Calu3 (cell line): ENCODE measurements at regions not wholly inside any gene's neighbourhood (a gene's known extent, or its start where the extent isn't known, plus 50 kb on each side); places are given as distances from the start of the nearest gene placed in this dataset.

Experiments used
- BruUV-seq: library from RNA; stranded (reverse); fragments of 400-500 nt; replicated peaks from 2 replicates; lab custom pipeline; 2021; lab: Mats Ljungman, UMichigan
- CTCF ChIA-PET: fragments of 300-600 bp; sonication (Branson Sonifier 250); formaldehyde crosslinking; loops from one replicate; lab custom pipeline; 2022; ENCODE audit warnings: antibody characterized with exemption; lab: Charles Lee
- DNase-seq: peaks from one replicate; pipeline ENCODE4 v3.0.0; 2022
- H3K27ac Mint-ChIP-seq: one replicate; pipeline ENCODE4 v1.8.0; 2022; ENCODE audit warnings: mixed read lengths; ENCODE audit not compliant: unreplicated experiment
- H3K27me3 Mint-ChIP-seq: one replicate; pipeline ENCODE4 v1.8.0; 2022; ENCODE audit warnings: mixed read lengths; ENCODE audit not compliant: unreplicated experiment
- H3K36me3 Mint-ChIP-seq: one replicate; pipeline ENCODE4 v1.8.0; 2022; ENCODE audit warnings: mild to moderate bottlenecking, moderate library complexity, mixed read lengths; ENCODE audit not compliant: insufficient read depth, unreplicated experiment
- H3K4me1 Mint-ChIP-seq: one replicate; pipeline ENCODE4 v1.8.0; 2022; ENCODE audit warnings: mild to moderate bottlenecking, low read depth, mixed read lengths; ENCODE audit not compliant: unreplicated experiment
- H3K4me3 Mint-ChIP-seq: one replicate; pipeline ENCODE4 v1.8.0; 2022; ENCODE audit warnings: mild to moderate bottlenecking, low read depth, moderate library complexity, mixed read lengths; ENCODE audit not compliant: unreplicated experiment
- H3K9me3 Mint-ChIP-seq: one replicate; pipeline ENCODE4 v1.8.0; 2022; ENCODE audit warnings: low read depth, mixed read lengths; ENCODE audit not compliant: unreplicated experiment
- intact Hi-C: fragments of 100-400 bp; cut with micrococcal nuclease; formaldehyde crosslinking; loops from one replicate; pipeline ENCODE4 v1.10.0; 2022; ENCODE audit not compliant: unreplicated experiment
- TF ChIP-seq, protein P1 (sequence below): fragments of 200-600 bp; IDR thresholded peaks from one replicate; pipeline ENCODE4 v1.8.0; 2022; ENCODE audit warnings: antibody characterized with exemption; ENCODE audit not compliant: unreplicated experiment

DNA sequence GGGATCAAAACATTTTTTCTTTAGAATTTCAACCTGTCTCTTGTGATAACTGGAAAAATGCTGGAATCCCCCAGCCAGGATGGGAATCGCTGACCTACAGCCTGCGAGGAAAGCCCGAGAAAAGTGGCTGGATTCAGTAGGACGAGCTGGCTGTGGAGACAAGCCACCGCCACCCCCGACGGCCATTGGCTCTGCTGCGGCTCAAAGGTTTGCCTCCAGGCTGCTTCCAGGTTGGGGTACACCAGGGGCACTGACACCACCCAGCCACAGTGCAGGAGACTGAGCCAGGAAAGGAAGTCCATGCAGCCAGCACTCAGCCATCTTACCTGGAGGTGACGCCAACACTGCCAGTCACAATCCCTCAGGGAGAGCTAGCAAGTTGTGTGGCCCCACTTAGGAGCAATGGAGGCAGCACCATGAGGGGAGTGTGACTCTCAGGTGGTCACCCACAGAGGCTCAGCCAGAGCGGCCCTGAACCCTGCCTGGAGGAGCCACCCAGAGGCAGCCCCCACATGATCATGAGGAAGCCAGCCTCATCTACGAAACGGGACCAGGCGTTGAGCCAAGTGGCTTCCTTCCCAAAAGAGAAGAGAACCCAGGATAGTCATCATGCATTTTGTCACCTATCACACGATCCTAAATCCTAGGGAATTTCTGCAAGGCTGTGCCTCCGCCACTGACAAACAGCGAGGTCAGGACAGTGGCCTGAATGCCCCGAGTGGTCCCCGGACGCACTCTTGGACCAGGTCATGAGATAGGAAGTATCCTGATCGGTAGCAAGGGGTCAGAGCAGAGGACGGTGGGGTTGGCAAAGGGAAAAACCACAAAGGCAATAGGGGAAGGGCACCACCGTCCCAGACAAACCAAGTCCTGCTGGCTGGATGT, 84.8 kb downstream of the RBFOX3 start:
- H3K36me3 Mint-ChIP-seq, result no peaks in the 10 kb centered on the region
- intact Hi-C loops, result no loop called here
- TF ChIP-seq, protein P1, sequence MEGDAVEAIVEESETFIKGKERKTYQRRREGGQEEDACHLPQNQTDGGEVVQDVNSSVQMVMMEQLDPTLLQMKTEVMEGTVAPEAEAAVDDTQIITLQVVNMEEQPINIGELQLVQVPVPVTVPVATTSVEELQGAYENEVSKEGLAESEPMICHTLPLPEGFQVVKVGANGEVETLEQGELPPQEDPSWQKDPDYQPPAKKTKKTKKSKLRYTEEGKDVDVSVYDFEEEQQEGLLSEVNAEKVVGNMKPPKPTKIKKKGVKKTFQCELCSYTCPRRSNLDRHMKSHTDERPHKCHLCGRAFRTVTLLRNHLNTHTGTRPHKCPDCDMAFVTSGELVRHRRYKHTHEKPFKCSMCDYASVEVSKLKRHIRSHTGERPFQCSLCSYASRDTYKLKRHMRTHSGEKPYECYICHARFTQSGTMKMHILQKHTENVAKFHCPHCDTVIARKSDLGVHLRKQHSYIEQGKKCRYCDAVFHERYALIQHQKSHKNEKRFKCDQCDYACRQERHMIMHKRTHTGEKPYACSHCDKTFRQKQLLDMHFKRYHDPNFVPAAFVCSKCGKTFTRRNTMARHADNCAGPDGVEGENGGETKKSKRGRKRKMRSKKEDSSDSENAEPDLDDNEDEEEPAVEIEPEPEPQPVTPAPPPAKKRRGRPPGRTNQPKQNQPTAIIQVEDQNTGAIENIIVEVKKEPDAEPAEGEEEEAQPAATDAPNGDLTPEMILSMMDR, result no peak
- DNase-seq, result no peak
- BruUV-seq, result no TSS peak
- H3K4me3 Mint-ChIP-seq, result no peak overlapping the region
- H3K27me3 Mint-ChIP-seq, result no peaks in the 10 kb centered on the region
- H3K9me3 Mint-ChIP-seq, result no peaks in the 10 kb centered on the region
- H3K4me1 Mint-ChIP-seq, result no peaks in the 10 kb centered on the region
- H3K27ac Mint-ChIP-seq, result no peak overlapping the region
- CTCF ChIA-PET, result interaction anchor here (0.7 kb wide), 1 partner anchor 1328 kb away, joined by 4 read pairs; no protein-coding TSS in a partner anchor

DNA sequence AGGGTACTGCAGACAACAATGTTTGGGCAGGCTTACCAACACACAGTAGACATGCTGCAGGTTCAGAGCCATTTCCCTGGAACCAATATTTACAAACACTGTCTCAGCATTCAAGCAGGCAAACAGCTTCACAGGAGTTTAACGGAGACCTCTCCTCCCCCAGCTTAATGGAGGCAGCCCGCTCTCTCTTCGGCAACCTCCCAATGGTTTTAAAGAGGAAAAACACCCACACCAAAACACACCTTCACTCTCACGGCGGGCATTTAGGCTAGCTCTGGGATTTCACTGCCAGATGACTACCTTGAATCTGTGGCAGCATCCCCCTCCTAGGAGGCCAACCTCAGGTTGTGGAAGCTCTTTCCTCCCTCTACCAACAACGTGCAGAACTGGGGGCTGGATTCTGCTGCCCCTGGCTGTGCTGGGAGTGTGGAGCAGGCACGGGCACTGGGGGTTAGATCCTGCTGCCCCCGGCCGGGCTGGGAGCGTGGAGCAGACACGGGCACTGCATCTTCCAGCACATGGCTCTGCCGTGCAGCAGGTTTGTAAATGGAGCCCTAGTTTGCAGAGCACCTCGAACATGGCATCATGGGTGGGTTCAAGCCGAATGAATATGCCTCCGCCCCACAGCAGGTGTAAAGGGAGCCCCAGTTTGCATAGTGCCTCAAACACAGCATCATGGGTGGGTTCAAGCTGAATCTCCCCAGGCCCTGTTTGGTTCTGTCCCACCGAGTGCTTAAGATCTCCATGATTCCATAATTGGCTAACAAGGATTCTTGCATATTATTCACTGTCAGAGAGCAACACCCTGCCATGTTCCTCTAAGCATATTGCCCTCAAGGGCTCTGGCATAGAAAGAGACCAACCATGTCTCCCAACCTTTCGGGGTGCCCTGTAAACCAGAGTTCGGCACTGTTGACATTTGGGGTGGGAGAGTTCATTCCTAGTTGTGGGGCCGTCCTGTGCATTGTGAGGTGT, 86.4 kb downstream of the RBFOX3 start:
- CTCF ChIA-PET, result no interaction called here
- TF ChIP-seq, protein P1, result no peak
- intact Hi-C loops, result no loop called here
- Mint-ChIP-seq H3K9me3 (no peaks in the 10 kb centered on the region), H3K27ac (no peak overlapping the region), H3K27me3 (no peaks in the 10 kb centered on the region), H3K4me1 (no peaks in the 10 kb centered on the region), H3K4me3 (no peak overlapping the region), H3K36me3 (no peaks in the 10 kb centered on the region)
- DNase-seq, result no peak
- BruUV-seq, result no TSS peak

DNA sequence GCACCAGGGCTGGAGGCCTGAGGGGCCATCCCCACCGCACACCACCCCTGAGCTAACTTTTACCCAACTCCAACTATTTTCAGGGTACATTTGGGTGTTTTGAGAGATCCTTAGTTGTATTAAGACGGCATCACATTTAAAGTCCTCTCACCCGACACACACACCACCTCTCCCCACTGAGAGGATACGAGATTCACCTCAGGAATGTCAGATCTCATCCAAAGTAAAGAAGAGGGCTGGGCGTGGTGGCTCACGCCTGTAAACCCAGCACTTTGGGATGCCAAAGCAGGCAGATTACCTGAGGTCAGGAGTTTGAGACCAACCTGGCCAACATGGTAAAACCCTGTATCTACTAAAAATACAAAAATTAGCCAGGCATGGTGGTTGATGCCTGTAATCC, 88.4 kb downstream of the RBFOX3 start:
- Mint-ChIP-seq H3K36me3 (no peaks in the 10 kb centered on the region), H3K27me3 (no peaks in the 10 kb centered on the region), H3K4me3 (no peak overlapping the region), H3K9me3 (no peaks in the 10 kb centered on the region), H3K4me1 (no peaks in the 10 kb centered on the region), H3K27ac (no peak overlapping the region)
- intact Hi-C loops, result no loop called here
- no peak for DNase-seq
- CTCF ChIA-PET, result no interaction called here
- no TSS peak for BruUV-seq
- TF ChIP-seq, protein P1, result no peak

DNA sequence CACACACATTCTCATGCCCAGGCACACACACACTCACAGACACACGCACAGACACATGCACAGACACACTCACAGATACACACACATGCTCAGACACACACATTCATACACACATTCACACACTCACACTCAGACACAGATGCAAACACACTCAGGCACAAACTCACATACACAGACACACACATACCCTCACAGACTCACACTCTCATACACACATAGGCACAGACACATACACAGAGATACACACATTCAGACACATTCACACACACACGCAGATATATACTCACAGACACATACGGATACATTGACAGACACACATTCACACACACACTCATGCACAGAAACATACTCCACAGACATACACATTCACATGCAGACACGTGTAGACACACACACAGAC, 89.6 kb downstream of the RBFOX3 start:
- no peaks in the 10 kb centered on the region for H3K36me3 Mint-ChIP-seq
- TF ChIP-seq, protein P1, result no peak
- CTCF ChIA-PET, result no interaction called here
- no TSS peak for BruUV-seq
- DNase-seq, result no peak
- no peak overlapping the region for H3K27ac Mint-ChIP-seq
- H3K4me3 Mint-ChIP-seq, result no peak overlapping the region
- intact Hi-C loops, result no loop called here
- H3K9me3 Mint-ChIP-seq, result no peaks in the 10 kb centered on the region
- no peaks in the 10 kb centered on the region for H3K4me1 Mint-ChIP-seq
- no peaks in the 10 kb centered on the region for H3K27me3 Mint-ChIP-seq
